Endothelial cell (in vitro differentiated cells): ENCODE measurements at regions not wholly inside any gene's neighbourhood (a gene's known extent, or its start where the extent isn't known, plus 50 kb on each side); places are given as distances from the start of the nearest gene placed in this dataset.
A peak's percentile ranks its signal among the peaks of the same experiment; 100 is the strongest.
"Not testable (repeated sequence)": the region's sequence is repeated elsewhere in the genome, so short reads cannot be mapped to it uniquely, and the experiment has no call there.

Experiments used
- DNase-seq: peaks from one replicate; pipeline ENCODE4 v3.0.0; 2021; ENCODE audit warnings: low spot score
- H3K27ac Mint-ChIP-seq: one replicate; pipeline ENCODE4 v1.8.0; 2021; ENCODE audit warnings: mixed read lengths, inconsistent platforms; ENCODE audit not compliant: unreplicated experiment
- H3K27me3 Mint-ChIP-seq: one replicate; pipeline ENCODE4 v1.8.0; 2021; ENCODE audit warnings: mild to moderate bottlenecking, moderate library complexity, mixed read lengths, inconsistent platforms; ENCODE audit not compliant: unreplicated experiment
- H3K36me3 Mint-ChIP-seq: one replicate; pipeline ENCODE4 v1.8.0; 2021; ENCODE audit warnings: mild to moderate bottlenecking, low read depth, mixed read lengths, inconsistent platforms; ENCODE audit not compliant: unreplicated experiment
- H3K4me1 Mint-ChIP-seq: one replicate; pipeline ENCODE4 v1.8.0; 2021; ENCODE audit warnings: mild to moderate bottlenecking, mixed read lengths, inconsistent platforms; ENCODE audit not compliant: unreplicated experiment
- H3K4me3 Mint-ChIP-seq: one replicate; pipeline ENCODE4 v1.8.0; 2021; ENCODE audit warnings: mild to moderate bottlenecking, mixed read lengths, inconsistent platforms; ENCODE audit not compliant: unreplicated experiment
- H3K9me3 Mint-ChIP-seq: one replicate; pipeline ENCODE4 v1.8.0; 2021; ENCODE audit warnings: mixed read lengths, inconsistent platforms; ENCODE audit not compliant: unreplicated experiment

- not testable (repeated sequence) for H3K4me3 Mint-ChIP-seq
These were observed 117.1 kb upstream of the SERF1B start for GRCh38 chr5:69907941-69908340.

GRCh38 chr5:69913771-69914170, 111.3 kb upstream of the SERF1B start:
- H3K9me3 Mint-ChIP-seq, H3K4me1 Mint-ChIP-seq: not testable (repeated sequence)

More at GRCh38 chr5:69907941-69908340, 117.1 kb upstream of the SERF1B start:
- not testable (repeated sequence) for H3K9me3 Mint-ChIP-seq, H3K27me3 Mint-ChIP-seq, H3K27ac Mint-ChIP-seq, H3K4me1 Mint-ChIP-seq, DNase-seq, H3K36me3 Mint-ChIP-seq

More at GRCh38 chr5:69913771-69914170, 111.3 kb upstream of the SERF1B start:
- H3K4me3 Mint-ChIP-seq, H3K36me3 Mint-ChIP-seq, H3K27ac Mint-ChIP-seq, H3K27me3 Mint-ChIP-seq: not testable (repeated sequence)
- peak; percentile 0 for DNase-seq
